ENCODE measurements at regions not wholly inside any gene's neighbourhood (a gene's known extent, or its start where the extent isn't known, plus 50 kb on each side); places are given as distances from the start of the nearest gene placed in this dataset.

DNA sequence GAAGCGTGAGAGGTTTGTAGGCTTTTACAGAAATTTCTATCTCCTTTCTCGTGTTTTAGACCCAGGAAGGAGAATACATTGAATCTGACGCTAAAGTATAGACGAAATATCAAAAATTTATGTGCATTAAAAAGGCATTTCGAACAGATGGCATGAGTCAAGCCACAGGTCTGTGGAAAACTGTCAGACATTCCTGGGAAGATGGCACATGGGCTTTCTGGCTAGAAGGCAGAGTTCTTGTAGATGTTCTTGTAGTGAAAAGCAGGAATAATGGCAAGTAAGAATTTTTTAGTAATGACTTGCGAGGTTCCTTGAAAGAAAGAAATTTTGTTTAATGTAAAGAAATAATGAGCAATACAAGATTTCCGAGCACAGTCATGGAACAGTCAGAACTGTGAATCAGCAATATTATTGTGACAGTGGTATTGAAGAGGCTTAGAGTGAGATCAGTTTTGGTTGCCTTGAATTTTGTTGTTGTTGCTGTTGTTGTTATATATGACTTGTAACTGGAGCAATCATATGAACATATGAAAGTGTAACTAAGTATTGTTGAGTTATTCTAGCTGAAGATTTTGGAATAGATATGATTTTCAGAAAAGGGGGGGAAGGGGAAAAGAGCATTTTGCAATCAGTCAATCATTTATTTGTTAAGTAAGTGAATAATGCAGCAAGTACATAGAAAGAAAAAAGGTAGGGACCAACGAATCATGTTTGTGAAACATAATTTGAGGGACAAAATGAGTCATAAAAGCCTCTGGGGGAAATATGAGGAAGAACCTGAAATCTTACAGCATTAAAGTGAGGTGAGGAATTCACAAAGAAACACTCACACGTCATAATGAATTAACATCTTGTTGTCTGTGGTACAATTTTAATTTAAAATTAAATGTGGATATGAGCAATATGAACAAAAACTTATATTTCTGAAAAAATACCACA lies 339.0 kb upstream of the CTNND2 start:
- Histone ChIP-seq H3K27ac (ENCODE audit: low read depth in 1 of 2, low read length in 1 of 2) (no peak overlapping the region), H3K4me1 (ENCODE audit: control insufficient read depth in 5 of 5, insufficient read depth in 5 of 5, low read length in 5 of 5) (no peaks in the 10 kb centered on the region), H3K36me3 (ENCODE audit: control insufficient read depth in 4 of 4, insufficient read depth in 4 of 4, low read length in 4 of 4) (no peaks in the 10 kb centered on the region), H3K9ac (ENCODE audit: insufficient read depth in 1 of 2, low read length in 2 of 2) (no peak overlapping the region), H3K4me3 (no peak overlapping the region), H3K9me3 (ENCODE audit: control insufficient read depth in 4 of 4, insufficient read depth in 3 of 4, low read length in 3 of 4) (peaks cover 0 to 2% (median 0%) of the 10 kb centered on the region in 4 donors), H3K27me3 (ENCODE audit: control insufficient read depth in 3 of 3, insufficient read depth in 3 of 3, low read length in 2 of 3) (no peaks in the 10 kb centered on the region)
- no peak for ATAC-seq (ENCODE audit: insufficient read depth, low FRiP score)
- DNase-seq: no peak
- TF ChIP-seq, protein P1, sequence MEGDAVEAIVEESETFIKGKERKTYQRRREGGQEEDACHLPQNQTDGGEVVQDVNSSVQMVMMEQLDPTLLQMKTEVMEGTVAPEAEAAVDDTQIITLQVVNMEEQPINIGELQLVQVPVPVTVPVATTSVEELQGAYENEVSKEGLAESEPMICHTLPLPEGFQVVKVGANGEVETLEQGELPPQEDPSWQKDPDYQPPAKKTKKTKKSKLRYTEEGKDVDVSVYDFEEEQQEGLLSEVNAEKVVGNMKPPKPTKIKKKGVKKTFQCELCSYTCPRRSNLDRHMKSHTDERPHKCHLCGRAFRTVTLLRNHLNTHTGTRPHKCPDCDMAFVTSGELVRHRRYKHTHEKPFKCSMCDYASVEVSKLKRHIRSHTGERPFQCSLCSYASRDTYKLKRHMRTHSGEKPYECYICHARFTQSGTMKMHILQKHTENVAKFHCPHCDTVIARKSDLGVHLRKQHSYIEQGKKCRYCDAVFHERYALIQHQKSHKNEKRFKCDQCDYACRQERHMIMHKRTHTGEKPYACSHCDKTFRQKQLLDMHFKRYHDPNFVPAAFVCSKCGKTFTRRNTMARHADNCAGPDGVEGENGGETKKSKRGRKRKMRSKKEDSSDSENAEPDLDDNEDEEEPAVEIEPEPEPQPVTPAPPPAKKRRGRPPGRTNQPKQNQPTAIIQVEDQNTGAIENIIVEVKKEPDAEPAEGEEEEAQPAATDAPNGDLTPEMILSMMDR (IDR thresholded peaks at IDR 0.05; ENCODE audit: control extremely low read depth, extremely low read depth): no peak
- WGBS, 2 donors: 72 to 78% methylated on average over 9 of the region's 9 CpGs

DNA sequence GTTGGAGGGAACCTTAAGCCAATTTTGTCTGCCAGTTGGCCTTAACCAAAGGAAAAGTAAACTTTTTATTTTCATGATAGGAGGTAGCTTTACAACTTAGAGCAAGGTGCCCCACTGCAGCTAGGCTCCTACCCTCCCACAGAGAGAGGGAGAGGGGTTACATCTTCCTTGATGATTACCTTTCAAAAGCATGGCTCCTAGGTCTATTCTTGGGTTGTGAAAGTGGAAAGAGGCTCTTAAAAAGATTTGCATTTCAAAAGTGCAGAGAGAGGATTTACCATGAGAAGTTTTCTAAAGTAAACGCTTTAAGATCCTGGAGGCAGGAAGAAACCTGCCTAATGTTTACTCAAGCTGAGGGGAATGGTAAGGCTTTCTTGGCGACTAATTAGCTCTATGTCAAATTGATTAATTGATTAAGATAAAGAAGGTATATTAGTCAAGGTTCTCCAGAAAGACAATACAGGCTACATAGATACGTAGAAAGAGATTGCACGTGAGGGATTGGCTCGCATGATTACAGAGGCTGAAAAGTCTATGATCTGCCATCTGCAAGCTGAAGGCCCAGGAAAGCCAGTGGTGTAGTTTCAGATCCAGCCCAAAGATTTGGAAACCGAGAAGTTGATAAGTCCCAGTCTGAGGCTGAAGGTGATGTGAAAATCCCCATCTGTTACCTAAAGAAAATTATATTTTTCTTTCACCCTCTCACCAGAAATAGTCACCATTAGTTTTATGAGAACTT lies 333.8 kb upstream of the CTNND2 start:
- DNase-seq: no peak
- H3K4me1 ChIP-seq (ENCODE audit: control insufficient read depth in 5 of 5, insufficient read depth in 5 of 5, low read length in 5 of 5): no peaks in the 10 kb centered on the region
- ATAC-seq (ENCODE audit: insufficient read depth, low FRiP score): no peak
- H3K27me3 ChIP-seq (ENCODE audit: control insufficient read depth in 3 of 3, insufficient read depth in 3 of 3, low read length in 2 of 3): no peaks in the 10 kb centered on the region
- H3K9ac ChIP-seq (ENCODE audit: insufficient read depth in 1 of 2, low read length in 2 of 2): no peak overlapping the region
- WGBS, 2 donors: 22 to 28% methylated on average over 6 of the region's 6 CpGs
- H3K36me3 ChIP-seq (ENCODE audit: control insufficient read depth in 4 of 4, insufficient read depth in 4 of 4, low read length in 4 of 4): no peaks in the 10 kb centered on the region
- no peak overlapping the region for H3K4me3 ChIP-seq
- no peak overlapping the region for H3K27ac ChIP-seq (ENCODE audit: low read depth in 1 of 2, low read length in 1 of 2)
- TF ChIP-seq, protein P1 (IDR thresholded peaks at IDR 0.05; ENCODE audit: control extremely low read depth, extremely low read depth): no peak
- H3K9me3 ChIP-seq (ENCODE audit: control insufficient read depth in 4 of 4, insufficient read depth in 3 of 4, low read length in 3 of 4): peaks cover 0 to 2% (median 0%) of the 10 kb centered on the region in 4 donors

DNA sequence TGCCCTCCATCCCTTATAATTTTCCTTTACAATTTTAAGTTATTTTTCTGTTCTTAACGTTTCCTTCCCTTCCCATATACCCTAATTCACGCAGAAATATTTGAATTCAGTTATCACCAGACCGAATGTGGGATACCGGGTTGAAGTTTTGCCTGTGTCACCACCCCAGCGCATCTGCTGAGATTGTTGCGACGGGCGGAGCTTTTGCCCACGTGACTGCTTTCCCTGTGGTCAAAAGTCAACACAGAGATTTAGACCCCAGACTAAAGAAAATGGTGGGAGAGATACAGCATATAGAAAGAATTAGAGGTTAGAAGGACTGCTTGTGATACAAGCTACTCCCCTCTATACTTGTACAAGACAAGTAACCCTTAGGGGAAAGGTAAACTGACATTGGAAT lies 326.4 kb upstream of the CTNND2 start:
- Histone ChIP-seq H3K4me3 (no peak overlapping the region), H3K9ac (ENCODE audit: insufficient read depth in 1 of 2, low read length in 2 of 2) (no peak overlapping the region), H3K27me3 (ENCODE audit: control insufficient read depth in 3 of 3, insufficient read depth in 3 of 3, low read length in 2 of 3) (no peaks in the 10 kb centered on the region), H3K36me3 (ENCODE audit: control insufficient read depth in 4 of 4, insufficient read depth in 4 of 4, low read length in 4 of 4) (no peaks in the 10 kb centered on the region), H3K4me1 (ENCODE audit: control insufficient read depth in 5 of 5, insufficient read depth in 5 of 5, low read length in 5 of 5) (no peaks in the 10 kb centered on the region), H3K9me3 (ENCODE audit: control insufficient read depth in 4 of 4, insufficient read depth in 3 of 4, low read length in 3 of 4) (no peaks in the 10 kb centered on the region), H3K27ac (ENCODE audit: low read depth in 1 of 2, low read length in 1 of 2) (no peak overlapping the region)
- 84 to 85% methylated on average over 9 of the region's 9 CpGs for WGBS, 2 donors
- TF ChIP-seq, protein P1 (IDR thresholded peaks at IDR 0.05; ENCODE audit: control extremely low read depth, extremely low read depth): no peak
- ATAC-seq (ENCODE audit: insufficient read depth, low FRiP score) (no peak), DNase-seq (no peak)

Measured in lung (tissue), 11 donors.